ENCODE measurements at regions not wholly inside any gene's neighbourhood (a gene's known extent, or its start where the extent isn't known, plus 50 kb on each side); places are given as distances from the start of the nearest gene placed in this dataset.

GRCh38 chr11:104432981-104433380, 269.0 kb upstream of the PDGFD start:
- TF ChIP-seq CTCF (IDR thresholded peaks at IDR 0.05; ENCODE audit: insufficient read depth, low read depth, low read length) (no peak), EZH2 (IDR thresholded peaks at IDR 0.05; ENCODE audit: insufficient read depth, low read length) (no peak)
